B cell (primary cell): ENCODE measurements at regions not wholly inside any gene's neighbourhood (a gene's known extent, or its start where the extent isn't known, plus 50 kb on each side); places are given as distances from the start of the nearest gene placed in this dataset.

Source experiments
- ATAC-seq: fragments of 200-7000 bp; cut with Tn5 transposase; one replicate; pipeline ENCODE4 v1.10.0; 2021; ENCODE audit warnings: low read depth, mild to moderate bottlenecking, moderate number of reproducible peaks, moderate library complexity
- CTCF ChIA-PET: fragments of 350-600 bp; sonication (Branson Sonifier 250); formaldehyde crosslinking; loops from one replicate; lab custom pipeline; 2021; ENCODE audit warnings: antibody characterized with exemption, inconsistent platforms; lab: Charles Lee
- POLR2A ChIA-PET: fragments of 350-600 bp; sonication (Branson Sonifier 250); formaldehyde crosslinking; loops from one replicate; lab custom pipeline; 2021; ENCODE audit warnings: antibody characterized with exemption; lab: Charles Lee
- DNase-seq: peaks from one replicate; pipeline ENCODE4 v3.0.0; 2013
- H2AFZ ChIP-seq: 2 replicates; pipeline ENCODE4 v1.6.1; 2012; ENCODE audit warnings: mild to moderate bottlenecking, low read depth, low read length; ENCODE audit not compliant: insufficient read depth, poor library complexity, severe bottlenecking
- H3K27ac ChIP-seq, 2 donors: 1 replicate in 1 of 2; 2 replicates in 1 of 2; pipeline ENCODE4 v1.5.1; 2012 to 2013; ENCODE audit warnings: low read length in 2 of 2, mild to moderate bottlenecking in 2 of 2, moderate library complexity in 1 of 2
- H3K27me3 ChIP-seq, 4 experiments: fragments of 200-600 bp in 1 of 4; sonication (generic) in 1 of 4; replicated peaks in 1 of 4; 1 replicate in 2 of 4; 2 replicates in 2 of 4; pipeline versions ENCODE4 v1.6.1 to v1.7.0; 2013 to 2016; ENCODE audit warnings: low read length in 3 of 4, mild to moderate bottlenecking in 2 of 4, mixed read lengths in 1 of 4, moderate library complexity in 1 of 4; ENCODE audit not compliant: insufficient read depth in 4 of 4, control insufficient read depth in 3 of 4; ENCODE audit errors: control extremely low read depth in 1 of 4
- H3K36me3 ChIP-seq, 2 experiments: replicated peaks in 1 of 2; 1 replicate in 1 of 2; 2 replicates in 1 of 2; pipeline versions ENCODE4 v1.6.1 to v1.7.1; 2013; ENCODE audit warnings: low read length in 1 of 2; ENCODE audit not compliant: insufficient read depth in 2 of 2, control insufficient read depth in 1 of 2; ENCODE audit errors: control extremely low read depth in 1 of 2, extremely low read depth in 1 of 2
- H3K4me1 ChIP-seq, 2 donors: fragments of 200-600 bp in 1 of 2; sonication (generic) in 1 of 2; 1 replicate in 1 of 2; 2 replicates in 1 of 2; pipeline versions ENCODE4 v1.5.1 to v1.6.1; 2013 to 2017; ENCODE audit warnings: low read length in 2 of 2; ENCODE audit not compliant: control insufficient read depth in 2 of 2, insufficient read depth in 2 of 2
- H3K4me2 ChIP-seq: replicated peaks from 2 replicates; pipeline ENCODE3; 2012; ENCODE audit warnings: mild to moderate bottlenecking, low read depth, low read length; ENCODE audit not compliant: poor library complexity, severe bottlenecking
- H3K4me3 ChIP-seq, 5 experiments: fragments of 200-600 bp in 1 of 5; sonication (generic) in 1 of 5; 1 replicate in 3 of 5; 2 replicates in 2 of 5; pipeline versions ENCODE4 v1.5.1 to v1.7.0; 2011 to 2016; ENCODE audit warnings: low read length in 4 of 5, mild to moderate bottlenecking in 4 of 5, low read depth in 2 of 5, control low read depth in 1 of 5, moderate library complexity in 1 of 5; ENCODE audit not compliant: insufficient read depth in 1 of 5; ENCODE audit errors: control extremely low read depth in 1 of 5, extremely low read depth in 1 of 5
- H3K79me2 ChIP-seq: fragments of 200-600 bp; sonication (generic); one replicate; pipeline ENCODE4 v1.6.0; 2016; ENCODE audit warnings: low read length; ENCODE audit not compliant: control insufficient read depth, insufficient read depth
- H3K9ac ChIP-seq: fragments of 200-600 bp; sonication (generic); 2 replicates; pipeline ENCODE4 v1.6.1; 2017; ENCODE audit warnings: mild to moderate bottlenecking, low read length, moderate library complexity
- H3K9me3 ChIP-seq, 3 donors: one replicate each; pipeline versions ENCODE4 v1.6.1 to v1.7.1; 2013; ENCODE audit warnings: low read length in 2 of 3; ENCODE audit not compliant: control insufficient read depth in 2 of 3, insufficient read depth in 1 of 3; ENCODE audit errors: control extremely low read depth in 1 of 3
- H4K20me1 ChIP-seq: 2 replicates; pipeline ENCODE4 v1.6.0; 2012; ENCODE audit warnings: mild to moderate bottlenecking, low read length; ENCODE audit not compliant: insufficient read depth, control insufficient read depth, poor library complexity, severe bottlenecking
- H3K27ac Mint-ChIP-seq: one replicate; pipeline ENCODE4 v1.8.0; 2021; ENCODE audit warnings: mixed read lengths
- H3K27me3 Mint-ChIP-seq: one replicate; pipeline ENCODE4 v1.8.0; 2021; ENCODE audit warnings: mixed read lengths
- H3K4me1 Mint-ChIP-seq: one replicate; pipeline ENCODE4 v1.8.0; 2021; ENCODE audit warnings: mixed read lengths
- H3K4me3 Mint-ChIP-seq: one replicate; pipeline ENCODE4 v1.8.0; 2021; ENCODE audit warnings: mixed read lengths
- H3K9me3 Mint-ChIP-seq: one replicate; pipeline ENCODE4 v1.8.0; 2022; ENCODE audit warnings: mixed read lengths; ENCODE audit not compliant: insufficient read depth
- EZH2 ChIP-seq: IDR thresholded peaks from 2 replicates; pipeline ENCODE4 v1.6.1; 2012; ENCODE audit warnings: borderline replicate concordance, low read depth, mild to moderate bottlenecking, moderate library complexity, low read length; ENCODE audit not compliant: insufficient read depth, poor library complexity, severe bottlenecking
- WGBS: methylation state at CpG from one replicate; pipeline ENCODE4 v1.1.5; 2013; ENCODE audit warnings: missing lambda C conversion rate; ENCODE audit not compliant: insufficient coverage; 5-methylcytosine and 5-hydroxymethylcytosine counted together
- intact Hi-C: fragments of 100-400 bp; cut with micrococcal nuclease; formaldehyde crosslinking; loops from one replicate; pipeline ENCODE4 v1.10.0; 2022
- TF ChIP-seq, protein P1 (sequence below): fragments of 200-600 bp; IDR thresholded peaks from one replicate; pipeline ENCODE4 v1.8.0; 2022; ENCODE audit warnings: antibody characterized with exemption, mild to moderate bottlenecking

DNA sequence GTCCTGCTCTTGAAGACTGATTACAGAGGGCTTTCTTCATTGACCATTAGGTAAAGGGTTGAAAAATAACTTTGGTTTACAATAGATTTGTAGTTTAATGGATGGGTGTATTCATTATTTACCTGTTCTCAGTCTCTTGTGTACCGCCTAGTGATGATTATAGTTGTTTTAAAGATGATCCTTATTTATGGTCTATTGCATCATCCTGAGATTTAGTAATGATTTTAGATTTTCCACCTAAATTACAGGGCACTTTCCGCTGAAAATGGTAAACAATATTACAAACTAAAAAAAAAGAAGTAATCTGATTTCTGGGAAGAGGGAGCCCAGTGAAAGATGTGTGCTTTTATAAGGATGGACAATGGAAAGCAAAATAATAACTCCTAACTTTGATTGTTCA, 78.4 kb upstream of the TMEM33 start:
- Mint-ChIP-seq H3K4me3 (no peak overlapping the region), H3K4me1 (no peaks in the 10 kb centered on the region), H3K9me3 (no peaks in the 10 kb centered on the region), H3K27ac (no peak overlapping the region), H3K27me3 (peaks cover 47% of the 10 kb centered on the region)
- no peak for DNase-seq
- ATAC-seq: no peak
- H2AFZ ChIP-seq: no peak overlapping the region
- no peak overlapping the region for H3K4me2 ChIP-seq
- CTCF ChIA-PET: no interaction called here
- H3K9me3 ChIP-seq: no peaks in the 10 kb centered on the region
- intact Hi-C loops: no loop called here
- peaks cover 0 to 3% (median 1%) of the 10 kb centered on the region in 4 experiments for H3K27me3 ChIP-seq
- no peak overlapping the region for H3K27ac ChIP-seq
- POLR2A ChIA-PET: no interaction called here
- no peaks in the 10 kb centered on the region for H3K4me1 ChIP-seq
- WGBS: no CpG with 5 or more reads among the region's 2 CpGs
- H3K9ac ChIP-seq: no peak overlapping the region
- TF ChIP-seq EZH2: no peak
- TF ChIP-seq, protein P1, sequence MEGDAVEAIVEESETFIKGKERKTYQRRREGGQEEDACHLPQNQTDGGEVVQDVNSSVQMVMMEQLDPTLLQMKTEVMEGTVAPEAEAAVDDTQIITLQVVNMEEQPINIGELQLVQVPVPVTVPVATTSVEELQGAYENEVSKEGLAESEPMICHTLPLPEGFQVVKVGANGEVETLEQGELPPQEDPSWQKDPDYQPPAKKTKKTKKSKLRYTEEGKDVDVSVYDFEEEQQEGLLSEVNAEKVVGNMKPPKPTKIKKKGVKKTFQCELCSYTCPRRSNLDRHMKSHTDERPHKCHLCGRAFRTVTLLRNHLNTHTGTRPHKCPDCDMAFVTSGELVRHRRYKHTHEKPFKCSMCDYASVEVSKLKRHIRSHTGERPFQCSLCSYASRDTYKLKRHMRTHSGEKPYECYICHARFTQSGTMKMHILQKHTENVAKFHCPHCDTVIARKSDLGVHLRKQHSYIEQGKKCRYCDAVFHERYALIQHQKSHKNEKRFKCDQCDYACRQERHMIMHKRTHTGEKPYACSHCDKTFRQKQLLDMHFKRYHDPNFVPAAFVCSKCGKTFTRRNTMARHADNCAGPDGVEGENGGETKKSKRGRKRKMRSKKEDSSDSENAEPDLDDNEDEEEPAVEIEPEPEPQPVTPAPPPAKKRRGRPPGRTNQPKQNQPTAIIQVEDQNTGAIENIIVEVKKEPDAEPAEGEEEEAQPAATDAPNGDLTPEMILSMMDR: no peak
- no peaks in the 10 kb centered on the region for H3K36me3 ChIP-seq
- H4K20me1 ChIP-seq: no peaks in the 10 kb centered on the region
- H3K79me2 ChIP-seq: no peaks in the 10 kb centered on the region
- no peak overlapping the region for H3K4me3 ChIP-seq

DNA sequence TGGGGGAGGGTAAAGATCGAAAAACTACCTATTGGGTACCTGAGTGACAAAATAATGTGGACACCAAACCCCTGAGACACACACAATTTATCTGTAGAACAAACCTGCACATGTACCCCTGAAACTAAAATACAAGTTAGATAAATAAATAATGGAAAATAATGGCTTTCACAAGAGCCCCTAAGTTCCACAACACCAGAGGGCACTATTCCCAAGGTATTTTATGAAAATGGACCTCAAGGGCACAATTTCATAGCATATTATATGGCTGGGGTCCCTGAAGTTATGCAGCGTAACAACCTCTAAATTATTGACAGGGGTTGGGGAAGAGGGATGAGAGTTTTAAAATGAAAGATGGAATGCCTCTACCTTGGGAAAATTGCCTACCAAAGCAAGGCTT, 81.3 kb upstream of the TMEM33 start:
- Histone ChIP-seq H3K4me1 (no peaks in the 10 kb centered on the region), H3K27me3 (peaks cover 0 to 3% (median 0%) of the 10 kb centered on the region in 4 experiments), H2AFZ (no peak overlapping the region), H3K9me3 (peaks cover 0 to 3% (median 0%) of the 10 kb centered on the region in 3 donors), H3K9ac (no peak overlapping the region), H3K4me2 (no peak overlapping the region), H4K20me1 (no peaks in the 10 kb centered on the region), H3K4me3 (no peak overlapping the region), H3K27ac (no peak overlapping the region), H3K79me2 (no peaks in the 10 kb centered on the region), H3K36me3 (no peaks in the 10 kb centered on the region)
- H3K4me3 Mint-ChIP-seq: no peak overlapping the region
- DNase-seq (no peak), ATAC-seq (no peak)
- ChIA-PET POLR2A (no interaction called here), CTCF (no interaction called here)
- H3K27me3 Mint-ChIP-seq: peaks cover 44% of the 10 kb centered on the region
- no CpG with 5 or more reads among the region's 2 CpGs for WGBS
- H3K27ac Mint-ChIP-seq: no peak overlapping the region
- H3K9me3 Mint-ChIP-seq: no peaks in the 10 kb centered on the region
- intact Hi-C loops: no loop called here
- no peaks in the 10 kb centered on the region for H3K4me1 Mint-ChIP-seq
- TF ChIP-seq, protein P1: no peak
- TF ChIP-seq EZH2: no peak
